GM21447 (cell line): ENCODE measurements at regions not wholly inside any gene's neighbourhood (a gene's known extent, or its start where the extent isn't known, plus 50 kb on each side); places are given as distances from the start of the nearest gene placed in this dataset.
"Not testable (repeated sequence)": the region's sequence is repeated elsewhere in the genome, so short reads cannot be mapped to it uniquely, and the experiment has no call there.

Experiments used
- ATAC-seq: cut with Tn5 transposase; IDR thresholded peaks from one replicate; pipeline ENCODE4 v1.9.1; 2021; ENCODE audit not compliant: unreplicated experiment

GRCh38 chr7:41579961-41580935 lies 122.6 kb downstream of the INHBA start:
- ATAC-seq: no peak

DNA sequence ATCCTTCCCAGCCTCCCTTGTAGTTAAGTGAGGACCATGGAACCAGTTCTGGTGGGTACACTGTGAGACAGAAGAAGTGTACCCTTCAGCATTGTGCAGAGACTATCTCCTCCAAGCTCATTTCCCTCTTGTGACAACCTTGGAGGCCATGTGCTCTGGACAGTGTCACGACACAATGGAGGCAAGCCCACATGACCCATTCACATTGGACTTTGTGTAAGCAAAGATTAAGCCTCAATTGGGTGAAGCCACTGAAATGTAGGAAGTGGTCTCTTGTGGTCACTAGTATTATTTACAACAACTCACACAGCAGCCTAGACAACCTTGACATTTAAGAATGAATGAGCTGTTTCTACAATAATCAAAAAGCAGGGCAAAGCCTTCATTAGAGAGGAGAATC lies 124.2 kb downstream of the INHBA start:
- ATAC-seq: no peak

DNA sequence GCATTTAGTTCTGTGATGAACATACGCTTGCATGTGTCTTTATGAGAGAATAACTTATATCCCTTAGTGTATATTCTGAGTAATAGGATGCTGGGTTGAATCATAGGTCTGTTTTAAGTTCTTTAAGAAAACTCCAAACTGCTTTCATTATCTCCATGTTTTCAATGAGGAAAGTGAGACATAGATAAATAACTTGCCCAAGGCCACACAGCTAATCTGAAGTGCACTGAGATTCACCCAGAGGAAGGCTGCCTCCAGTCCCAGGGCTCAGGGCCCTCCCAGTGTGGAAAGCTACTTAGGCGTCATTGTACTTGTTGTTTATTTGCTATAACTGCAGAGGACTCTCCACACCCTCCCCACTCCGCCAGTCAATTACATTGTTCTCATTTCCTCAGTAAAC lies 126.7 kb downstream of the INHBA start:
- ATAC-seq: no peak

DNA sequence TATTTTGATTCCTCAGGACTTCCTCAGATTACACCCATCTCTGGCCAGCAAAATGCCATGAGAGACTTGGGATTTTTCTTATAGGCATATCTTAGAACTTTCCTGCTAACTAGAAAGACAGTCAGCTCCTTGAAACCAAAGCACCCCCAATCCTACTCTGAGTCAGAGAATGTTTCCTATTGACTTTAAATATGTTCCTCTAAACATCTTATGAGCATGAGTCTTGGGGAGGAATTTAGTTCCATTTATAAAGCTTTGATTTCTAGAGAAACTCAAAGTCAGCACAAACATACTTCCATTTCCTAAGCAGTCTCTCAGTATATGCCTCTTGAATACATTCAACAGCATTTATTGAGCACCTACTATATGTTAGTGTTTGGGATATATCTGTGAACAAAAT lies 128.5 kb downstream of the INHBA start:
- ATAC-seq: no peak

GRCh38 chr7:41573862-41574261 lies 129.0 kb downstream of the INHBA start:
- no peak for ATAC-seq

DNA sequence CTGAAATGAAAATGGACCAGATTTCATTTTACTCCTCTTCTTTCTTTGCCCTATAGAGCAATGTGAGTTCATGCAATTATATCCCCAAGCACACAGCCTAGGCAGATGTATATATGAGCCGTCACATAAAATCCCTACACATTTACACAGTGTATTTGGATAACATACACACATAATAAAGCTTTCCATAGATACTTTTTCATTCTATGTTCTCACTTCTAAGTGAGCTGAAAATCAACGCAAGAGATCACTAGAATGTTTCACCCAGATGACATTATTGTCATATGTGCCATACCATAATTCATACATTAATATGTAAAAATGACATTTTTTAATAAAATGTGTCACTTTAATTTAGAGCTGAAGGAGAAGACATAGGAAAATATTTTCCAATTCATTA lies 129.4 kb downstream of the INHBA start:
- ATAC-seq: no peak

DNA sequence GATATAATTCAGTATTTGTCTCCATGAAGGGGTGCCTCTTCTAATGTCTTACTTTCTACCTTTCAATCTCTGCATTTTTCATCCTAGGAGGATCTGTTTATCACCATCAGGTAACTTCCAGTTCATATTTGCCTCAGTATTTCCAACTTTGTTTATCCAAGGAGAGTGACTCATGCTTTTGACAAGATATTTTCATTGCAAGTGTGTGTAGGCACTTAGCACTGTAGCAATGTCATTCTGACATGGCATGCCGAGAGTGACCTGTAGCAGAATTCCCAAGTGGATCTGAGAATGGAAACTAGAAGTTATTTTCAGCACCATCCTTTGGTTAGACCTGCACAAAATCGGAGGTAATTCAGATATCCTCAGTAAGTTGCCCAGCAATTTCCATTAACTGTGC lies 129.9 kb downstream of the INHBA start:
- ATAC-seq: no peak

DNA sequence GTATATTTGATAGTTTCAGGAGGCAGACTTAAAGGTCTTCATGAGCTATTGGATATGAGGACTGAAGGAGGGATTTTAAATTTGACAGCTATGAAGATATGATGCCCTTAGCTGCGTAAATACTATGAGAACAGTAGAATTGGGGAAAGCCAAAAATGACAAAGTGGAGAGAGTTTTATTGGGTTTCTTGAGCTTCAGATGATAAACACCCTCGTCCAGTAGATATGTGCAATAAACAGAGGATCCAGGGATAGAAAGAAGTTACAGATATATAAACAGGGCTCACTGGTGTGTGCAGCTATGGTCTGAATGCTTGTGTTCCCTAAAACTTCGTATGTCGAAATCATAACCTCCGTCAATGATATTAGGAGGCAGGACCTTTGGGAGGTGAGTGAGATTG lies 131.3 kb downstream of the INHBA start:
- no peak for ATAC-seq

DNA sequence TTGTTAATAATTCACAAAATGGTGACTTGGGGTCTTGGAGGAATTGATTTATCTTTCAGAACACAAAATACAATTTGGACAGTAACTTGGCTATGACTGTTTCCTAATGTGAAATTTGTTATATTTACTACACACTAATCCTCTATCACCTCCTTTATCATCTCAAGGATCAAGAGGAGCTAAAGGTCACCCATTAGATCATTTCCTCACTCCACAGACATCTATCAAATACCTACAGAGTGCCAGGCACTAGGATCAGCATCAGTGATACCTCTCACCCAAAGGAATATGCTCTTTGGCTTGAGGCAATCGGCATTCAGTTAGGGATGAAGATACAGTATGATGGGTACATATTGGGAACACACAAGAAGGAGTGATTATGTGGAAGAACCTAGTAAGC lies 132.1 kb downstream of the INHBA start:
- ATAC-seq: no peak

- ATAC-seq: peak; percentile 65
Observed at GRCh38 chr7:41568135-41568534, 134.8 kb downstream of the INHBA start.

- no peak for ATAC-seq
Observed at GRCh38 chr7:41567731-41568114, 135.2 kb downstream of the INHBA start.

DNA sequence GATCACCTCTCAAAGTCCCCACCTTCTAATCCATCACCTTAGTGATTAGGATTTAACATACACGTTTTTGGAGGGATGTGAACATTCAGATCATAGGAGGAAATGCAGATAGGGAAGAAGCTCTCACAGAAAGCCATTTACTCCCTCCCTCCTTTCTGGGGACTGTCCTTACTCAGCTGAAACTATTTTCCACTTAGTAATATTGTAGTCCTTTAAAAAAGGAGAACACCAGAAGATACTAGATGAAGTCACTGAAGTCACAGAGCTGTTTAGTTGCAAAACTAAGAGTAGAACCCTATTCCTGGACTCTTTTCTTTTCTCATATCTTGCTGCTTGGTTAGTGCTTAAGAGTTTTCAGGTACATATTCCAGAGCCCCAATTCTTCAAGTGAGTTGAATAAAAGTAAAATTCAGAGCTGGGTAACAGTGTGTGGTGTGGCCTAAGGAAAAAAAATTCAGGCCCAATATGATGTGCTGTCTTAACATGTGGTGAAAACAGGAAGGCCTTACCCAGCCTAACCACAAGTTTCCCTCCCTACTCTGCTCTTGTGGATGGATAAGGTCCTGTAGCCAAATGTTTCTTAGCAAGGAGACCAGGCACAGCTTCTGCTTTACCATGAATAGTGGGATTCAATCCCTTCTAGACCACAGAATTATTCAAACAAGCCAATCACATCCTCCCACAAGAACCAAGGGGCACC lies 135.7 kb downstream of the INHBA start:
- no peak for ATAC-seq

DNA sequence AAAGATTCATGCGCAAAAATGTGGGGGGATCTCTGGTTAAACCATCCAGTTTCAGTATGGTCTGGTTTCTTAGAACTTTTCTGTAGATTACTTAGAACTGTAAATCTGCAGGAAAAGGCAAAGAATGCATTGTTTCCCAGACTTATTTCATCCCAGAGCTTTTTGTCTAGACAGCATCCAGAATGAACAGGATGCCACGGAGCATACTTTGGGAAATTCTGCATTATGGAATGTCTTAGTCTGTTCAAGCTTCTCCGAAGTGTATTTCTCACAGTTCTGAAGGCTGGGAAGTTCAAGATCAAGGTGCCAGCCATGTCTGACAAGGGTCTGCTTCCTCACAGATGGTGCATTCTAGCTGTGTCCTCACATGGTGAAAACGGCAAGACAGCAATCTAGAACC lies 136.3 kb downstream of the INHBA start:
- ATAC-seq: no peak

DNA sequence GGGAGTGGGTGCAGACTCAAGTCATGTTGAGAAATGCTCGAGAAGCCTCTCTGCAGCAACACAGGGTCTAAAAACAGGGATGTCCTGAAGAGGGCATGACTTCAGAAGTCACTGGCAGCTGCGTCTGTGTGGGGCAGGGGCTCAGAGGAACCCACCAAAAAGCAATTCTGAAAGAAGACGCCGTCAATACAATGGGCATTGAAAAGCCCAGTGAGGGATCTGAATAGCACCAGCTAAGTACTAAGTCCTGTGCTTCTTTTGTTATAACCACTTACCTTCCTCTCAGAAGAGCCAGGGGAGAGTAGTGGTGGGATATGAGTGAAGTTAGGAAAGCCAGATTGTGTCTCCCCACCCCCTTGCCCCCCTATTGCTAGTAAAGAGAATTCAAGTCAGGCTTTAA lies 137.2 kb downstream of the INHBA start:
- ATAC-seq: no peak

DNA sequence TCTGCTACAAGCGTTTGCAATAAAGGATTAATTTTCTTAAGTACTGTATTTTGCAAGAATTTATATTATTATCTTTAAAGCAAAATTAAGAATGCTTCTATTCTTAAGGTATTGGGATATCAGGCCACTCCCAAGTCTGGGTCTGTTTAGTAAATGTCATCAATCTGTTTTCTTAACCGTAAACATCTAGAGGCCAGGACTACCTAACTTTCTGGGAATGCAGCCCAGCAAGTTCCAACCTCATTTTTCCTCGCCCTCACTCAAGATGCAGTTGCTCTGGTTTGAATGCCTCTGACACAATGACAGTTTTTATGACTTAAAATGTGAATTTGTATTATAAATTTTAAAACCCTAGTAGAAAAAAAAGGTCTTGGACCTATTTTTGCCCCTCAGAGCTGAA lies 143.5 kb downstream of the INHBA start:
- ATAC-seq: no peak

DNA sequence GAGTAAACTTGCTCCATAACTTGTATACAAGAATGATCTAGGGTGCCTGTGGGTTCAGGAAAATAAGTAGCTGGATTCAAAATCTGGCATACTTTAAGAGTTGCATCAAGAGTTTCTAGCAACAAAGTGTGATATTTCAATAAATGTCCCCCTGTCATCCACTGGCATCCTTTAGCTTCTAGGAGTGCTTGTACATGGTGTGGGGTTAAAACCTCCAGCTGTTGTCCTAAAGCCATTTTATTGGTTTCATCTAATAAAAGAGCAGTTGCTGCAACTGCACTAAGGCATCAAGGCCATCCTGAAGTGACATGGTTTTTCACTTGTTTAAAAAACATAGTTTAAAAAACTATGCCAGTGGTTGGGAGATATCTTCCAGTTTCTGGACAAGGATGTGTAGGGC lies 148.4 kb downstream of the INHBA start:
- ATAC-seq: no peak

DNA sequence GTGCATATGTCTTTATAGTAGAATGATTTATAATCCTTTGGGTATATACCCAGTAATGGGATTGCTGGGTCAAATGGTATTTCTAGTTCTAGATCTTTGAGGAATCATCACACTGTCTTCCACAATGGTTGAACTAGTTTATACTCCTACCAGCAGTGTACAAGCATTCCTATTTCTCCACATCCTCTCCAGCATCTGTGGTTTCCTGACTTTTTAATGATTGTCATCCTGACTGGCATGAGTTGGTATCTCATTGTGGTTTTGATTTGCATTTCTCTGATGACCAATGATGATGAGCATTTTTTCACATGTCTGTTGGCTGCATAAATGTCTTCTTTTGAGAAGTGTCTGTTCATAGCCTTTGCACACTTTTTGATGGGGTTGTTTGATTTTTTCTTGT lies 152.8 kb downstream of the INHBA start:
- not testable (repeated sequence) for ATAC-seq

GRCh38 chr7:41544241-41544640 lies 158.6 kb downstream of the INHBA start:
- ATAC-seq: no peak

DNA sequence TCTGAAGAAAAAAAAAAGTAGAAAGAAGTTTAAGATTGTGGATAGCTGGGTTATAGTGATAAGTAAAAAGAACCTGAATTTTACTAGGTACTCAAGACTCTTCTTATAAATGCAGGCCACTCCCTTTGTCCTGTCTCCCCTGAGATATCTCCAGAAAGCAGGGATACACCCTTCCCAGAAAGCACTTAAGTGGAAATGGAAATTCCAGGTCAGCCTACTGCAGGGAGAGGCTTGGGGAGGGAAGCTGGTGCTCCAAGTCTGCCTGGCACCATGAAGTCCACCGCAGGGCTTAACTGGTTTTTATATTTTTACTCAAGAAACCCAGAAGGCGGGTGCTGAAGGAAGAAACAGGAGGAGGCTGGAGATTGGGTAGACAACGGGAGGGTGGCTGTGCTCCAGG lies 162.3 kb downstream of the INHBA start:
- ATAC-seq: no peak

- ATAC-seq: no peak
Observed at GRCh38 chr7:41538810-41539724, 163.8 kb downstream of the INHBA start.
